Panc1 (cell line): ENCODE measurements at regions not wholly inside any gene's neighbourhood (a gene's known extent, or its start where the extent isn't known, plus 50 kb on each side); places are given as distances from the start of the nearest gene placed in this dataset.
A peak's percentile ranks its signal among the peaks of the same experiment; 100 is the strongest.

ENCODE experiments used
- ATAC-seq: fragments of 200-7000 bp; cut with Tn5 transposase; 2 replicates; pipeline ENCODE4 v1.9.1; 2020; ENCODE audit warnings: mild to moderate bottlenecking, moderate library complexity
- BruUV-seq: library from RNA; stranded (reverse); fragments of 400-500 nt; replicated peaks from 2 replicates; lab custom pipeline; 2021; lab: Mats Ljungman, UMichigan
- CTCF ChIA-PET: fragments of 300-600 bp; sonication (Branson Sonifier 250); formaldehyde crosslinking; loops from one replicate; lab custom pipeline; 2022; ENCODE audit warnings: antibody characterized with exemption; lab: Charles Lee
- POLR2A ChIA-PET: fragments of 300-600 bp; sonication (Branson Sonifier 250); formaldehyde crosslinking; loops from one replicate; lab custom pipeline; 2022; ENCODE audit warnings: antibody characterized with exemption; lab: Charles Lee
- DNase-seq: peaks from one replicate; pipeline ENCODE4 v3.0.0-alpha.2; 2010; ENCODE audit warnings: low read depth, low spot score
- H3K27ac ChIP-seq: 2 replicates; pipeline ENCODE4 v1.5.1; 2011; ENCODE audit warnings: mild to moderate bottlenecking, low read length, inconsistent platforms
- H3K27me3 ChIP-seq: fragments of 200-500 bp; sonication (Bioruptor generic); 2 replicates; pipeline ENCODE4 v1.6.0; 2014; ENCODE audit warnings: low read length, inconsistent platforms; ENCODE audit not compliant: control insufficient read depth, insufficient read depth
- H3K36me3 ChIP-seq: fragments of 200-500 bp; sonication (Bioruptor generic); 2 replicates; pipeline ENCODE4 v1.5.1; 2014; ENCODE audit warnings: inconsistent platforms, mild to moderate bottlenecking, low read length, moderate library complexity; ENCODE audit not compliant: control insufficient read depth, insufficient read depth
- H3K4me1 ChIP-seq: 2 replicates; pipeline ENCODE4 v1.5.1; 2011; ENCODE audit warnings: inconsistent platforms, mild to moderate bottlenecking, low read length, moderate library complexity; ENCODE audit not compliant: control insufficient read depth, insufficient read depth
- H3K4me3 ChIP-seq, 2 experiments: 2 replicates each; pipeline ENCODE4 v1.5.1; 2011 to 2012; ENCODE audit warnings: low read depth in 2 of 2, low read length in 2 of 2, mild to moderate bottlenecking in 2 of 2, inconsistent platforms in 1 of 2, moderate library complexity in 1 of 2
- H3K9me3 ChIP-seq: fragments of 200-500 bp; sonication (Bioruptor generic); 2 replicates; pipeline ENCODE4 v1.5.1; 2014; ENCODE audit warnings: low read depth, mild to moderate bottlenecking, inconsistent platforms, low read length, moderate library complexity; ENCODE audit not compliant: control insufficient read depth, insufficient read depth
- POLR2AphosphoS5 ChIP-seq: IDR thresholded peaks from 2 replicates; pipeline ENCODE4 v1.6.1; 2012; ENCODE audit warnings: mild to moderate bottlenecking, low read depth, low read length, moderate library complexity
- SIN3A ChIP-seq: IDR thresholded peaks from 2 replicates; pipeline ENCODE4 v1.6.1; 2012; ENCODE audit warnings: low read depth, mild to moderate bottlenecking, low read length, moderate library complexity, borderline replicate concordance; ENCODE audit not compliant: insufficient read depth
- in situ Hi-C: cut with HindIII; loops from 2 replicates; pipeline ENCODE4 v1.10.0; 2016; ENCODE audit warnings: low sequenced_read_pairs, low pct_unique_long_range_greater_than_20kb
- intact Hi-C: fragments of 100-400 bp; cut with micrococcal nuclease; formaldehyde crosslinking; loops from one replicate; pipeline ENCODE4 v1.10.0; 2022; ENCODE audit not compliant: unreplicated experiment
- TF ChIP-seq, protein P1 (sequence below): fragments of 450-650 bp; IDR thresholded peaks from 2 replicates; pipeline ENCODE4 v1.5.1; 2017; ENCODE audit warnings: mild to moderate bottlenecking
- TF ChIP-seq, protein P2 (sequence below), 2 experiments: IDR thresholded peaks; 2 replicates each; pipeline ENCODE4 v1.6.1; 2011 to 2012; ENCODE audit warnings: low read depth in 2 of 2, control low read depth in 1 of 2, low read length in 1 of 2, mild to moderate bottlenecking in 1 of 2, moderate library complexity in 1 of 2; ENCODE audit not compliant: insufficient read depth in 1 of 2

DNA sequence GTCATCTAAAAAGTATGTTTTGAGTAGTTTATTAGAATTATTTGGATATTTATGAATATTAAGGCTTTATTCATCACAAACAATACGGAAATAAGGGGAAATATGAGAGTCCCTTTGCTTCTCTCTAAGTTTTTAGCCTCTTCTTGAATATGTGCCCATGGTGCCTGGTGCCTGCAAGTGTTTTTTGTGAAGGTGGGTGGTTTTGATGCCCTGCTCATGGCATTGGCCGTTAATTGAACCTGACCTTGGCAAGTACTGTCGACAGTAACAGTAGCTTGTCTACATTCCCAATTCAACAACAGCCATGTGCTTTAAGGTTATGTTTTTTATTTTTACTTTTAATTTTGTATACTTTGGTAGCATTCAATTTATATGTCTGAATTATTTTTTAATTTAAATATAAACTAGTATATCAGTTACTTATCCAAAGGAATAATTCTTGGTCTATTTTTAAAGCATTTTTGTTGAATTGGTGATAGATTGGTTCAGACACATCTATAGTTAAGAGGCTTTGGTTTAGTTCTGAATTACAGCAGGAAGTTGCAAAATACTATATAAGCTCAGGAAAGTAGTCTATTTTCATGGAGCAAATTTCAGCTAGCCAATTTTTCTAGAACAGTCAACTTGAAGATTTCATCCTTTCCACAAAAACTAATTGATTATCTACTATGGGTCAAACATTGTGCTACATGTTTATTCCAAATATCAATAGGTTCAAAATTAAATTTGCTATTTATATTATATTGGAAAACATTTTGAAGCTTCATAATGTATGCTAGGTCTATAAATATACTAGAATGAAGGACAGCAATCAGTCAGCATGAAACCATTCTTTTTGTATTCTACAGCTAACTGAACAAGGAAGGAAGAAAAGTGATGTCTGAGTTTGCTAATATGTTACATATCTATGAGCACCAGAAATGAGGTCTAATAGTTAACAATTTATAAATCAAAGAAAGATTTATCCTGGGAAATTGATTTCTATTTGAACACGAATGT is 184.4 kb downstream of the MRPL39 start:
- no peak overlapping the region for H3K4me3 ChIP-seq
- no peaks in the 10 kb centered on the region for H3K36me3 ChIP-seq
- H3K27ac ChIP-seq: no peak overlapping the region
- ChIA-PET POLR2A (no interaction called here), CTCF (no interaction called here)
- intact Hi-C loops: loop anchor here (10.0 kb wide), 1 partner anchor 142 kb away; no protein-coding TSS in a partner anchor
- TF ChIP-seq, protein P1, sequence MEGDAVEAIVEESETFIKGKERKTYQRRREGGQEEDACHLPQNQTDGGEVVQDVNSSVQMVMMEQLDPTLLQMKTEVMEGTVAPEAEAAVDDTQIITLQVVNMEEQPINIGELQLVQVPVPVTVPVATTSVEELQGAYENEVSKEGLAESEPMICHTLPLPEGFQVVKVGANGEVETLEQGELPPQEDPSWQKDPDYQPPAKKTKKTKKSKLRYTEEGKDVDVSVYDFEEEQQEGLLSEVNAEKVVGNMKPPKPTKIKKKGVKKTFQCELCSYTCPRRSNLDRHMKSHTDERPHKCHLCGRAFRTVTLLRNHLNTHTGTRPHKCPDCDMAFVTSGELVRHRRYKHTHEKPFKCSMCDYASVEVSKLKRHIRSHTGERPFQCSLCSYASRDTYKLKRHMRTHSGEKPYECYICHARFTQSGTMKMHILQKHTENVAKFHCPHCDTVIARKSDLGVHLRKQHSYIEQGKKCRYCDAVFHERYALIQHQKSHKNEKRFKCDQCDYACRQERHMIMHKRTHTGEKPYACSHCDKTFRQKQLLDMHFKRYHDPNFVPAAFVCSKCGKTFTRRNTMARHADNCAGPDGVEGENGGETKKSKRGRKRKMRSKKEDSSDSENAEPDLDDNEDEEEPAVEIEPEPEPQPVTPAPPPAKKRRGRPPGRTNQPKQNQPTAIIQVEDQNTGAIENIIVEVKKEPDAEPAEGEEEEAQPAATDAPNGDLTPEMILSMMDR: no peak
- TF ChIP-seq, protein P2, sequence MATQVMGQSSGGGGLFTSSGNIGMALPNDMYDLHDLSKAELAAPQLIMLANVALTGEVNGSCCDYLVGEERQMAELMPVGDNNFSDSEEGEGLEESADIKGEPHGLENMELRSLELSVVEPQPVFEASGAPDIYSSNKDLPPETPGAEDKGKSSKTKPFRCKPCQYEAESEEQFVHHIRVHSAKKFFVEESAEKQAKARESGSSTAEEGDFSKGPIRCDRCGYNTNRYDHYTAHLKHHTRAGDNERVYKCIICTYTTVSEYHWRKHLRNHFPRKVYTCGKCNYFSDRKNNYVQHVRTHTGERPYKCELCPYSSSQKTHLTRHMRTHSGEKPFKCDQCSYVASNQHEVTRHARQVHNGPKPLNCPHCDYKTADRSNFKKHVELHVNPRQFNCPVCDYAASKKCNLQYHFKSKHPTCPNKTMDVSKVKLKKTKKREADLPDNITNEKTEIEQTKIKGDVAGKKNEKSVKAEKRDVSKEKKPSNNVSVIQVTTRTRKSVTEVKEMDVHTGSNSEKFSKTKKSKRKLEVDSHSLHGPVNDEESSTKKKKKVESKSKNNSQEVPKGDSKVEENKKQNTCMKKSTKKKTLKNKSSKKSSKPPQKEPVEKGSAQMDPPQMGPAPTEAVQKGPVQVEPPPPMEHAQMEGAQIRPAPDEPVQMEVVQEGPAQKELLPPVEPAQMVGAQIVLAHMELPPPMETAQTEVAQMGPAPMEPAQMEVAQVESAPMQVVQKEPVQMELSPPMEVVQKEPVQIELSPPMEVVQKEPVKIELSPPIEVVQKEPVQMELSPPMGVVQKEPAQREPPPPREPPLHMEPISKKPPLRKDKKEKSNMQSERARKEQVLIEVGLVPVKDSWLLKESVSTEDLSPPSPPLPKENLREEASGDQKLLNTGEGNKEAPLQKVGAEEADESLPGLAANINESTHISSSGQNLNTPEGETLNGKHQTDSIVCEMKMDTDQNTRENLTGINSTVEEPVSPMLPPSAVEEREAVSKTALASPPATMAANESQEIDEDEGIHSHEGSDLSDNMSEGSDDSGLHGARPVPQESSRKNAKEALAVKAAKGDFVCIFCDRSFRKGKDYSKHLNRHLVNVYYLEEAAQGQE (IDR thresholded peaks at IDR 0.05; ENCODE audit: insufficient read depth in 1 of 2, low read depth in 2 of 2, low read length in 1 of 2): no peak
- TF ChIP-seq POLR2AphosphoS5: no peak
- H3K9me3 ChIP-seq: no peaks in the 10 kb centered on the region
- ATAC-seq (no peak), DNase-seq (no peak)
- no TSS peak for BruUV-seq
- no peaks in the 10 kb centered on the region for H3K4me1 ChIP-seq
- in situ Hi-C loops: no loop called here
- H3K27me3 ChIP-seq: no peaks in the 10 kb centered on the region

DNA sequence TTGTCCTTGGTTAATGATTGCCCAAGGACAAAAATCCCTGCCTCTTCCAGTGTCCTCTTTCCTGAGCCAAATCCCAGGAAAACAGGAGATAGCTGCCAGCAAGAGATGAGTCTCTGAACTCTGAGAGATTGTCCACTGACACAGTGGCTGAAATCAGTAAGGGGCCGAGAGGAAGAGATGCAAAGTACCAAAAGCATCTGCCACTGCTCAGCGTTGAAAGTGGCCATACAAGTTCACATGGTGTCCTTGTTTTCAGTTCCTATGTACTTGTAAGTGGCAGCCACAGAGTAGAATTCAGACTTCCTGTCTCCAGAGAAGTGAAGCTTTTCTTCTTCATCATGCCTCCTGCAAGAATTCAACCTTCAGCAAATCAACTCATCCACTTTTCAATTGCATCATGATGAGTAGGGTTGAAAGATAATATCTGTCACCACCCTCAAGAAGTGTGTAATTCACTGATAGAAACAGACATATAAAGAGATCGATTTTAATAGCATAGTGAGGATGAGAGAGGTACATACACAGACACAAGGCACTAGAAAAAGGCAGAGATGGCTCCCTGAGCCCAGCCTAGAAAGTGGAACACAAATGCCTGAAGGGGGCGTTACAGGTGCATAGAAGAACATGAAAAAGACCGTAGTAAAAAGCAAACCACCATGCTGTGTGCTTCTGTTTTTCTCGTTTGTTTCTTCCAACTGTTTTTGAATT is 185.8 kb downstream of the MRPL39 start:
- Histone ChIP-seq H3K27ac (no peak overlapping the region), H3K9me3 (no peaks in the 10 kb centered on the region), H3K4me3 (no peak overlapping the region), H3K27me3 (no peaks in the 10 kb centered on the region), H3K4me1 (no peaks in the 10 kb centered on the region), H3K36me3 (no peaks in the 10 kb centered on the region)
- ATAC-seq (0 out of 2 replicates have a peak, but pooled peaks have one; percentile 62), DNase-seq (peak; percentile 30)
- intact Hi-C loops: loop anchor here (10.0 kb wide), 1 partner anchor 143 kb away; no protein-coding TSS in a partner anchor
- no TSS peak for BruUV-seq
- TF ChIP-seq, protein P1: peak; percentile 58
- TF ChIP-seq SIN3A: no peak
- in situ Hi-C loops: no loop called here
- CTCF ChIA-PET: no interaction called here
- POLR2A ChIA-PET: no interaction called here
